Glutamatergic neuron (in vitro differentiated cells): ENCODE measurements at regions not wholly inside any gene's neighbourhood (a gene's known extent, or its start where the extent isn't known, plus 50 kb on each side); places are given as distances from the start of the nearest gene placed in this dataset.

ENCODE experiments used
- DNase-seq: peaks from one replicate; pipeline ENCODE4 v3.0.0; 2022
- H3K27ac Mint-ChIP-seq: one replicate; pipeline ENCODE4 v1.8.0; 2020; ENCODE audit warnings: mild to moderate bottlenecking, mixed read lengths, inconsistent platforms; ENCODE audit not compliant: unreplicated experiment
- H3K27me3 Mint-ChIP-seq: one replicate; pipeline ENCODE4 v1.8.0; 2020; ENCODE audit warnings: mild to moderate bottlenecking, moderate library complexity, mixed read lengths, inconsistent platforms; ENCODE audit not compliant: unreplicated experiment
- H3K36me3 Mint-ChIP-seq: one replicate; pipeline ENCODE4 v1.8.0; 2020; ENCODE audit warnings: mild to moderate bottlenecking, mixed read lengths, inconsistent platforms; ENCODE audit not compliant: unreplicated experiment
- H3K4me1 Mint-ChIP-seq: one replicate; pipeline ENCODE4 v1.8.0; 2020; ENCODE audit warnings: mild to moderate bottlenecking, low read depth, mixed read lengths, inconsistent platforms; ENCODE audit not compliant: unreplicated experiment
- H3K4me3 Mint-ChIP-seq: one replicate; pipeline ENCODE4 v1.8.0; 2020; ENCODE audit warnings: mild to moderate bottlenecking, mixed read lengths, inconsistent platforms; ENCODE audit not compliant: unreplicated experiment
- H3K9me3 Mint-ChIP-seq: one replicate; pipeline ENCODE4 v1.8.0; 2020; ENCODE audit warnings: mild to moderate bottlenecking, moderate library complexity, mixed read lengths, inconsistent platforms; ENCODE audit not compliant: unreplicated experiment
- TF ChIP-seq, protein P1 (sequence below): fragments of 200-600 bp; sonication (generic); IDR thresholded peaks from one replicate; pipeline ENCODE4 v1.5.0; 2021; ENCODE audit not compliant: partially characterized antibody, unreplicated experiment

DNA sequence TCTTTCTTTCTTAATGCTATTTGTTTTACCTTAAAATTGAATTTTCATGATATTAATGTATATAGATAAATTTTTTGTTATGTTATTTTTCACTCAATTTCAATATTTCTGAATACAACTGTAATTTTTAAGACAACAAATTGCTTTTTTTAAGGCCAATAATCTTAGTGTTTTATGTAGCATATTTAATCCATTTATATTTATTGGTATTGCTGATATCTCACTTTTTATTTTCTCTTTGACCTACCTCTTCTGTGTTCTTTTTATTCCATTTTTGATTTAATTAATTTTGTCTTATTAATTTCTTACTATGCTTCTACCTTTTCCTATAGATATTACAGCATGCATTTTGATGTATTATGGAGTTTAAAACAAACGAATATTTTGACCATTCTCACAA is 460.1 kb upstream of the AGA start:
- H3K4me3 Mint-ChIP-seq: no peak overlapping the region
- H3K36me3 Mint-ChIP-seq: no peaks in the 10 kb centered on the region
- H3K27ac Mint-ChIP-seq: no peak overlapping the region
- TF ChIP-seq, protein P1, sequence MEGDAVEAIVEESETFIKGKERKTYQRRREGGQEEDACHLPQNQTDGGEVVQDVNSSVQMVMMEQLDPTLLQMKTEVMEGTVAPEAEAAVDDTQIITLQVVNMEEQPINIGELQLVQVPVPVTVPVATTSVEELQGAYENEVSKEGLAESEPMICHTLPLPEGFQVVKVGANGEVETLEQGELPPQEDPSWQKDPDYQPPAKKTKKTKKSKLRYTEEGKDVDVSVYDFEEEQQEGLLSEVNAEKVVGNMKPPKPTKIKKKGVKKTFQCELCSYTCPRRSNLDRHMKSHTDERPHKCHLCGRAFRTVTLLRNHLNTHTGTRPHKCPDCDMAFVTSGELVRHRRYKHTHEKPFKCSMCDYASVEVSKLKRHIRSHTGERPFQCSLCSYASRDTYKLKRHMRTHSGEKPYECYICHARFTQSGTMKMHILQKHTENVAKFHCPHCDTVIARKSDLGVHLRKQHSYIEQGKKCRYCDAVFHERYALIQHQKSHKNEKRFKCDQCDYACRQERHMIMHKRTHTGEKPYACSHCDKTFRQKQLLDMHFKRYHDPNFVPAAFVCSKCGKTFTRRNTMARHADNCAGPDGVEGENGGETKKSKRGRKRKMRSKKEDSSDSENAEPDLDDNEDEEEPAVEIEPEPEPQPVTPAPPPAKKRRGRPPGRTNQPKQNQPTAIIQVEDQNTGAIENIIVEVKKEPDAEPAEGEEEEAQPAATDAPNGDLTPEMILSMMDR: no peak
- no peaks in the 10 kb centered on the region for H3K4me1 Mint-ChIP-seq
- H3K27me3 Mint-ChIP-seq: peaks cover 1% of the 10 kb centered on the region
- no peak for DNase-seq
- no peaks in the 10 kb centered on the region for H3K9me3 Mint-ChIP-seq

DNA sequence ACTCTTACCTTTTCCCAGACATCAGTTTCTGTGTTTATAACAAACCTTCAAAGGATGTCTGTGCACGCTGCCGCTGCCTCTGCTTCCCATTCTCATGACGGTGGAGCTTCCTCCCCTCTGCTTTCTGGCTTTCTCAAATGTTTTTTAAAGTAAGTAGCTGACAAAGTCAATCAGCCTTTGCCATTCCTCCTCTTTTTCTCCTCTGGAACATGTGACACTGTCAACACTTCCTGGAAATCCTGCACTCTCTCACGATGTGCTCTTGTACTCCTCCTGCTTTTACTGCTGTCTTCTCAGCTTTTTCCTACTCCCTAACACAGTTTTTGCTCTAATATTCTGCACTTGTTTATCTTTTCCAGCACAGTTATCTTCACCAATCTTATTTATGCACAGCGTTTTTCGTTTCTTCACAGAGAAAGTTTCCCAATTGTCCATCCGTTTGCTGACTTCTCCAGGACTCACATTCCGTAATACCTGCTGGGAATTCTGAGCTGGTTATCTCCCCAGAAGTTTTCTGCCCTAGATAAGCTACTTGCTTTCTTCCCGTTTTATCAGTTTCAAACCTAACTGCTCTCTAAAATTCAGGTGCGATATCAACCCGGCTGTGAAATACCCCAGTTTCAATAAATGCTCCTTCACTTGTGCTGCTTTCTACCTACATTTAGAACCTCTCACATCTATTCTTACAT is 465.6 kb upstream of the AGA start:
- H3K27me3 Mint-ChIP-seq: no peaks in the 10 kb centered on the region
- no peaks in the 10 kb centered on the region for H3K36me3 Mint-ChIP-seq
- no peaks in the 10 kb centered on the region for H3K9me3 Mint-ChIP-seq
- no peaks in the 10 kb centered on the region for H3K4me1 Mint-ChIP-seq
- DNase-seq: no peak
- H3K27ac Mint-ChIP-seq: no peak overlapping the region
- H3K4me3 Mint-ChIP-seq: no peak overlapping the region
- TF ChIP-seq, protein P1: no peak

DNA sequence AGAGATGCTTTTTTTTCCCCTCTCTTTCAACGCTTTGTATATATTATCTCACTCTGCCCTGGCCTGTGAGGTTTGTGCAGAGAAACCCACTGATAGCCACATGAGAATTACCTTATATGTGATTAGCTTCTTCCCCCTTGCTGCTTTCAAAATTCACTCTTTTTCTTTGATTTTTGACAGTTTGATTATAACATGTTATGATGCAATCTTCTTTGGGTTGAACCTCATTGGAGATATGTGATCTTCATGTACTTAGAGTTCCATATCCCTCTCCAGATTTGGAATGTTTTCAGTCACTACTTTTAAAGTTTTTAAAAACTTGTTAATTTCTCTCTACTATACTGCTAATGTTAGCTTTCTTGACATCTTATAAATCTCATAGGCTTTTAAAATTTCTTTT is 479.5 kb upstream of the AGA start:
- Mint-ChIP-seq H3K27ac (no peak overlapping the region), H3K36me3 (no peaks in the 10 kb centered on the region), H3K9me3 (no peaks in the 10 kb centered on the region), H3K4me1 (no peaks in the 10 kb centered on the region), H3K27me3 (peaks cover 1% of the 10 kb centered on the region), H3K4me3 (no peak overlapping the region)
- no peak for DNase-seq
- TF ChIP-seq, protein P1: no peak

DNA sequence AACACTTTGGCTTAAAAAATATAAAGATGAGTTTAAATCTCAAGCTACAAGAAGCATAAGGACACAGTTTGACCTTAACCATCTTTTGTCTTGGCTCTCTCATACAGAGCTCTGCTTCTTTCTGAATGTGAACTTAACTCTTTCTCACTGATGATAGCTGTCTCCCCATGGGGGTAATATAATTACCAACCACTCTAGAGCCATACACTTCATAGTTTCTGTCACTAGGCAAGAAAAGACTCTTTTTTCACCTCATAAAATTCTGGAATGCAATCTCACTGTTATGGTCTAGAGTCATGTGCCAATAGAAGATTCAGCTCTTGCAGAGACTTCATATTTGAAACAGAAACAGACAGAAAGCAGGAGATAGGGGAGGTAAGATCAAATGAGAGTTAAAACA is 481.7 kb upstream of the AGA start:
- Mint-ChIP-seq H3K36me3 (no peaks in the 10 kb centered on the region), H3K9me3 (no peaks in the 10 kb centered on the region), H3K4me1 (no peaks in the 10 kb centered on the region), H3K27ac (no peak overlapping the region), H3K4me3 (no peak overlapping the region), H3K27me3 (no peaks in the 10 kb centered on the region)
- DNase-seq: no peak
- TF ChIP-seq, protein P1: no peak

DNA sequence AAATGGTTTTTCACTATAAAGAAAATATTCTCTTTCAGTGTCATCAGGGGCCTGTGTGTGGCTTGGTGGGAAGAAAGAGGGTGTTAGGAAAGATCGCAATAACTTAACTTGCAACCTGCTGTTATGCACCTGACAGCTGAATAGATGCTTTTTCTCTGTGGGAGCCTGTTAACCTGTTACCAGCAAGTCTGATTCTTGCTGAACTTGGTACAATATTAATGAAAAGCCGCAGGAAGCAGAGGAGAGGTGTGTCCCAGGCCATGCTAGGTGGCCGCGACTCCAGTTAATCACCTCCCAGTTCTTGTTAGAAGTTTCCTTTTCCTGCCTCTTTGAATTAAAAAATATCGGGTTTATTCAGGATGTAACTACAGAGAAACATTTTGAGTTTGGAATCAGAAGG is 494.8 kb upstream of the AGA start:
- H3K27me3 Mint-ChIP-seq: no peaks in the 10 kb centered on the region
- no peaks in the 10 kb centered on the region for H3K36me3 Mint-ChIP-seq
- no peaks in the 10 kb centered on the region for H3K4me1 Mint-ChIP-seq
- no peak for DNase-seq
- TF ChIP-seq, protein P1: no peak
- no peak overlapping the region for H3K27ac Mint-ChIP-seq
- no peak overlapping the region for H3K4me3 Mint-ChIP-seq
- no peaks in the 10 kb centered on the region for H3K9me3 Mint-ChIP-seq
